ENCODE measurements at regions not wholly inside any gene's neighbourhood (a gene's known extent, or its start where the extent isn't known, plus 50 kb on each side); places are given as distances from the start of the nearest gene placed in this dataset.

- Histone ChIP-seq H3K4me1 (ENCODE audit: control insufficient read depth in 1 of 2, insufficient read depth in 2 of 2, low read length in 2 of 2) (peaks cover 11 to 15% of the 10 kb centered on the region in 2 experiments), H3K4me3 (replicated peaks in 1 of 2; ENCODE audit: low read depth in 1 of 2, low read length in 2 of 2) (peak overlapping the region in 1 of 2 experiments; percentile 11; a peak in 1 of 4 replicates), H2AFZ (ENCODE audit: low read depth, low read length, poor library complexity, severe bottlenecking) (peak overlapping the region; percentile 3), H4K20me1 (ENCODE audit: insufficient read depth) (no peaks in the 10 kb centered on the region), H3K9ac (ENCODE audit: low read length) (no peak overlapping the region), H3K36me3 (ENCODE audit: control insufficient read depth in 1 of 2, insufficient read depth in 2 of 2, low read length in 2 of 2) (no peaks in the 10 kb centered on the region), H3K27ac (ENCODE audit: low read depth, low read length) (no peak overlapping the region), H3K79me2 (ENCODE audit: insufficient read depth, low read length) (no peaks in the 10 kb centered on the region), H3K9me2 (ENCODE audit: insufficient read depth) (no peaks in the 10 kb centered on the region), H3K9me3 (ENCODE audit: control insufficient read depth in 1 of 2, insufficient read depth in 1 of 2, low read depth in 1 of 2, low read length in 2 of 2) (no peaks in the 10 kb centered on the region), H3K4me2 (ENCODE audit: low read length) (peak overlapping the region; percentile 58), H3K27me3 (ENCODE audit: insufficient read depth, low read length) (peaks cover 3% of the 10 kb centered on the region; the same call in 1 of the 2 replicates)
- POLR2A ChIA-PET: no interaction called here
- DNase-seq (ENCODE audit: low read depth, low spot score) (peak; percentile 42), ATAC-seq (peak; percentile 80)
- RAD21 ChIA-PET (ENCODE audit: low non-redundant PET in 1 of 2, low total read pairs in 2 of 2, uncharacterized antibody in 2 of 2, unreplicated experiment in 2 of 2): no interaction called here
- BruUV-seq (replicated peaks): no TSS peak
- intact Hi-C loops (cut with micrococcal nuclease): no loop called here
- CTCF ChIA-PET: no interaction called here
- TF ChIP-seq FOSL1 (IDR thresholded peaks at IDR 0.05; ENCODE audit: low read depth) (peak; percentile 57), SRF (IDR thresholded peaks at IDR 0.05; ENCODE audit: low read depth) (no peak), MAX (IDR thresholded peaks at IDR 0.05) (peak; percentile 40), ZFX (IDR thresholded peaks at IDR 0.05) (no peak), CBX3 (IDR thresholded peaks at IDR 0.05; ENCODE audit: low read depth) (peak; percentile 82), CEBPB (IDR thresholded peaks at IDR 0.05; ENCODE audit: low read depth) (peak; percentile 47; the same call in 1 of the 2 replicates), YY1 (IDR thresholded peaks at IDR 0.05; ENCODE audit: extremely low read depth, insufficient replicate concordance, low read depth, low read length) (no peak), RAD21 (IDR thresholded peaks at IDR 0.05; ENCODE audit: low read depth) (peak; percentile 24; the same call in 1 of the 2 replicates), POLR2A (IDR thresholded peaks at IDR 0.05; ENCODE audit: borderline replicate concordance, extremely low read depth, insufficient read depth, insufficient read length) (no peak), POLR2AphosphoS5 (IDR thresholded peaks at IDR 0.05; ENCODE audit: low read depth, low read length) (no peak), JUND (IDR thresholded peaks at IDR 0.05) (peak; percentile 71), EGR1 (IDR thresholded peaks at IDR 0.05; ENCODE audit: low read depth) (peak; percentile 97), EZH2 (IDR thresholded peaks at IDR 0.05) (no peak), TCF7L2 (IDR thresholded peaks at IDR 0.05; ENCODE audit: borderline replicate concordance, extremely low read depth, insufficient read depth, insufficient read length) (no peak), ATF3 (IDR thresholded peaks at IDR 0.05) (no peak), SP1 (IDR thresholded peaks at IDR 0.05; ENCODE audit: low read depth) (peak; percentile 52), ZNF274 (IDR thresholded peaks at IDR 0.05; ENCODE audit: low read depth, low read length) (no peak), SIN3A (IDR thresholded peaks at IDR 0.05; ENCODE audit: low read depth) (no peak), CTCF (IDR thresholded peaks at IDR 0.05 in 2 of 3, conservative IDR thresholded peaks at IDR 0.05 in 1 of 3; ENCODE audit: borderline replicate concordance in 1 of 3, insufficient read depth in 1 of 3, low read depth in 2 of 3, low read length in 2 of 3) (no peak), ZBTB33 (IDR thresholded peaks at IDR 0.05; ENCODE audit: extremely low read depth, insufficient replicate concordance, low read length) (no peak), EZH2phosphoT487 (IDR thresholded peaks at IDR 0.05; ENCODE audit: borderline replicate concordance) (no peak), REST (IDR thresholded peaks at IDR 0.05; ENCODE audit: low read depth) (no peak)
Observed at GRCh38 chr20:4406627-4407026, 157.5 kb upstream of the ADRA1D start.
